ENCODE measurements at regions not wholly inside any gene's neighbourhood (a gene's known extent, or its start where the extent isn't known, plus 50 kb on each side); places are given as distances from the start of the nearest gene placed in this dataset.

DNA sequence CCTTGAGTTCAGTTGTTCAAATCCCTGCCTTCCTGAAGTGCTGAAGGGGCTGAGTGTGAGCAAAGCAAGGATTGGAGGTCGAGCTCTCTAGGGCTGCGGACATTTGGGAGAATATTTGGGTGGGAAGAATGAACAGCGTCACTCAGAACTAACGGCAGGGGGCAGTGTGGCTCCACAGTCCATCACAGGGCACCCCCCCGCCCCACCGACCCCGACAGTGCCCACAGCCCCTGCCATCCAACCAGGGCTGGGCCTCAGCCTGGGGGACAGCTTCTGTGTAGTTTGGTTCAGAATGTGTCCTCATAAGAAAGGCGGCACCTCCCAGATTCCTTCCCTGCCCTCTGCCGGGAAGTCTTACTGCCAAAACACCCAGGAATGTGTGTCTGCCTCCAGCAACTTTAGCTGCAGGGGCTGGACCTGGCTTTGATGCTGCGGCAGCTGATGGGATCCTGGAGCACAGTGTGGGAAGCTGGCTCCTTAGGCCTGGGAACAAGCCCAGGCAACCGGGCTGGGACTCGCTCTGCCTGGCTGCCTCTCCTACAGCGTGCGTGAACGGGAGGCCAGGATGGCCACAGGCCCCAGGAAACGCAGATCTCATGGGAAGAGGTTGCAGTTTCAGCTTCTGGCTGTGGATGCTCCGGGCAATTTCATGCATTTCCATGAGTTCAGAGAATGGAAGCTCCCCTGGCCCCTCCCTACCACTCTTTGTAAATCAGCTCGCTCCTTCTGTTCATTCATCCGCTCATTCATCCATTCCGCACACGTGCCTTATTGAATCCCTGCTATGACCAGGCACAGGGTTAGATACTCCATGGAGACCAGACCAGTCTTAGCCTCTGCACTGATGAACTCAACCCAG, 104.9 kb upstream of the TMPRSS2 start:
- TF ChIP-seq, protein P1, sequence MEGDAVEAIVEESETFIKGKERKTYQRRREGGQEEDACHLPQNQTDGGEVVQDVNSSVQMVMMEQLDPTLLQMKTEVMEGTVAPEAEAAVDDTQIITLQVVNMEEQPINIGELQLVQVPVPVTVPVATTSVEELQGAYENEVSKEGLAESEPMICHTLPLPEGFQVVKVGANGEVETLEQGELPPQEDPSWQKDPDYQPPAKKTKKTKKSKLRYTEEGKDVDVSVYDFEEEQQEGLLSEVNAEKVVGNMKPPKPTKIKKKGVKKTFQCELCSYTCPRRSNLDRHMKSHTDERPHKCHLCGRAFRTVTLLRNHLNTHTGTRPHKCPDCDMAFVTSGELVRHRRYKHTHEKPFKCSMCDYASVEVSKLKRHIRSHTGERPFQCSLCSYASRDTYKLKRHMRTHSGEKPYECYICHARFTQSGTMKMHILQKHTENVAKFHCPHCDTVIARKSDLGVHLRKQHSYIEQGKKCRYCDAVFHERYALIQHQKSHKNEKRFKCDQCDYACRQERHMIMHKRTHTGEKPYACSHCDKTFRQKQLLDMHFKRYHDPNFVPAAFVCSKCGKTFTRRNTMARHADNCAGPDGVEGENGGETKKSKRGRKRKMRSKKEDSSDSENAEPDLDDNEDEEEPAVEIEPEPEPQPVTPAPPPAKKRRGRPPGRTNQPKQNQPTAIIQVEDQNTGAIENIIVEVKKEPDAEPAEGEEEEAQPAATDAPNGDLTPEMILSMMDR (conservative IDR thresholded peaks at IDR 0.05 in 1 of 2, IDR thresholded peaks at IDR 0.05 in 1 of 2; ENCODE audit: low read depth in 1 of 2, low read length in 2 of 2): peak; percentile 69 to 73
- no peak for TF ChIP-seq EZH2 (IDR thresholded peaks at IDR 0.05; ENCODE audit: low read length, missing control alignments)

Data from fibroblast of lung (primary cell).